Left forelimb (tissue), 1 donor: ENCODE measurements at regions not wholly inside any gene's neighbourhood (a gene's known extent, or its start where the extent isn't known, plus 50 kb on each side); places are given as distances from the start of the nearest gene placed in this dataset.
"Not testable (repeated sequence)": the region's sequence is repeated elsewhere in the genome, so short reads cannot be mapped to it uniquely, and the experiment has no call there.

Experiments used
- DNase-seq: peaks from one replicate; pipeline ENCODE4 v3.0.0-alpha.2; 2018; ENCODE audit warnings: low spot score

GRCh38 chr13:65500481-65500880 is 1729.7 kb downstream of the PCDH9 start:
- no peak for DNase-seq

- no peak for DNase-seq
These were observed 1730.9 kb downstream of the PCDH9 start for GRCh38 chr13:65499256-65499655.

- no peak for DNase-seq
These were observed 1732.9 kb downstream of the PCDH9 start for GRCh38 chr13:65497265-65497664.

- DNase-seq, result not testable (repeated sequence)
These were observed 1739.4 kb downstream of the PCDH9 start for GRCh38 chr13:65490725-65491124.

- no peak for DNase-seq
These were observed 1741.5 kb downstream of the PCDH9 start for GRCh38 chr13:65488606-65489005.

GRCh38 chr13:65479692-65480091 is 1750.4 kb downstream of the PCDH9 start:
- no peak for DNase-seq

GRCh38 chr13:65473196-65473595 is 1756.9 kb downstream of the PCDH9 start:
- no peak for DNase-seq

- DNase-seq, result no peak
These were observed 1757.8 kb downstream of the PCDH9 start for GRCh38 chr13:65472336-65472735.

GRCh38 chr13:65470781-65471180 is 1759.4 kb downstream of the PCDH9 start:
- no peak for DNase-seq

GRCh38 chr13:65468628-65469027 is 1761.5 kb downstream of the PCDH9 start:
- no peak for DNase-seq

- DNase-seq, result no peak
These were observed 1768.5 kb downstream of the PCDH9 start for GRCh38 chr13:65461590-65461989.

GRCh38 chr13:65460136-65460535 is 1770.0 kb downstream of the PCDH9 start:
- no peak for DNase-seq

GRCh38 chr13:65456150-65456912 is 1773.8 kb downstream of the PCDH9 start:
- DNase-seq, result no peak

GRCh38 chr13:65454403-65454802 is 1775.7 kb downstream of the PCDH9 start:
- no peak for DNase-seq

GRCh38 chr13:65453982-65454381 is 1776.2 kb downstream of the PCDH9 start:
- DNase-seq, result no peak

- DNase-seq, result no peak
These were observed 1784.8 kb downstream of the PCDH9 start for GRCh38 chr13:65445340-65445739.

GRCh38 chr13:65435590-65435989 is 1794.5 kb downstream of the PCDH9 start:
- DNase-seq, result no peak

GRCh38 chr13:65417953-65418352 is 1812.2 kb downstream of the PCDH9 start:
- no peak for DNase-seq

- no peak for DNase-seq
These were observed 1813.4 kb downstream of the PCDH9 start for GRCh38 chr13:65416784-65417183.

GRCh38 chr13:65414187-65414586 is 1815.9 kb downstream of the PCDH9 start:
- DNase-seq, result no peak

- DNase-seq, result no peak
These were observed 1818.6 kb downstream of the PCDH9 start for GRCh38 chr13:65411521-65411920.

- DNase-seq, result no peak
These were observed 1819.3 kb downstream of the PCDH9 start for GRCh38 chr13:65410791-65411190.

GRCh38 chr13:65401315-65401714 is 1828.8 kb downstream of the PCDH9 start:
- DNase-seq, result no peak

GRCh38 chr13:65400702-65401101 is 1829.4 kb downstream of the PCDH9 start:
- DNase-seq, result no peak
